Lower leg skin (tissue), 3 donors: ENCODE measurements at regions not wholly inside any gene's neighbourhood (a gene's known extent, or its start where the extent isn't known, plus 50 kb on each side); places are given as distances from the start of the nearest gene placed in this dataset.

ENCODE experiments used
- CTCF ChIP-seq, 3 donors: fragments of 450-650 bp; IDR thresholded peaks; one replicate each; pipeline ENCODE4 v1.5.1; 2016; ENCODE audit warnings: antibody characterized with exemption in 3 of 3, mild to moderate bottlenecking in 3 of 3, moderate library complexity in 2 of 3
- POLR2A ChIP-seq, 2 donors: fragments of 450-650 bp; IDR thresholded peaks; one replicate each; pipeline ENCODE4 v1.6.1; 2016 to 2017; ENCODE audit warnings: antibody characterized with exemption in 2 of 2, mild to moderate bottlenecking in 1 of 2, moderate library complexity in 1 of 2

- no peak for TF ChIP-seq CTCF (IDR thresholded peaks at IDR 0.05)
- TF ChIP-seq POLR2A (IDR thresholded peaks at IDR 0.05), result no peak
Observed at GRCh38 chr2:225996462-225996828, 596.9 kb downstream of the NYAP2 start.
